ENCODE measurements at regions not wholly inside any gene's neighbourhood (a gene's known extent, or its start where the extent isn't known, plus 50 kb on each side); places are given as distances from the start of the nearest gene placed in this dataset.

- no peak for TF ChIP-seq CTCF (IDR thresholded peaks at IDR 0.05)
- TF ChIP-seq POLR2A (IDR thresholded peaks at IDR 0.05) = no peak
Observed at GRCh38 chr18:45467945-45468344, 147.3 kb upstream of the SLC14A2 start.
